ENCODE measurements at regions not wholly inside any gene's neighbourhood (a gene's known extent, or its start where the extent isn't known, plus 50 kb on each side); places are given as distances from the start of the nearest gene placed in this dataset.
A peak's percentile ranks its signal among the peaks of the same experiment; 100 is the strongest.

GRCh38 chr18:65349635-65350034, 401.2 kb upstream of the CDH7 start:
- peak; percentile 41; the same call in 1 of the 2 replicates for TF ChIP-seq ZNF316 (IDR thresholded peaks at IDR 0.05)
- no peak for TF ChIP-seq MAZ (CRISPR knock-in tag; conservative IDR thresholded peaks at IDR 0.05 in 1 of 2, IDR thresholded peaks at IDR 0.05 in 1 of 2)
- intact Hi-C loops (cut with micrococcal nuclease), result no loop called here

GRCh38 chr18:65347446-65347845, 403.4 kb upstream of the CDH7 start:
- Histone ChIP-seq H2AFZ (ENCODE audit: low read depth, low read length) (no peak overlapping the region), H3K27me3 (ENCODE audit: control insufficient read depth in 2 of 2, insufficient read depth in 2 of 2, low read length in 2 of 2) (no peaks in the 10 kb centered on the region), H3K4me1 (replicated peaks in 1 of 2; ENCODE audit: control insufficient read depth in 2 of 2, insufficient read depth in 2 of 2, low read length in 2 of 2) (no peaks in the 10 kb centered on the region), H3K4me3 (no peak overlapping the region), H3K9ac (ENCODE audit: insufficient read depth in 1 of 2, low read depth in 2 of 2, low read length in 2 of 2) (no peak overlapping the region), H3K9me1 (ENCODE audit: control insufficient read depth, insufficient read depth, low read length) (no peaks in the 10 kb centered on the region), H3K36me3 (ENCODE audit: control insufficient read depth, insufficient read depth, low read length) (no peaks in the 10 kb centered on the region), H3K27ac (ENCODE audit: extremely low read depth, low read depth, low read length) (no peak overlapping the region), H3K79me2 (ENCODE audit: control insufficient read depth, insufficient read depth, low read length) (no peaks in the 10 kb centered on the region), H3K9me3 (replicated peaks; ENCODE audit: control insufficient read depth, insufficient read depth, low read depth, low read length) (no peaks in the 10 kb centered on the region), H3K4me2 (ENCODE audit: insufficient read depth, low read length) (no peak overlapping the region), H4K20me1 (replicated peaks; ENCODE audit: control insufficient read depth, insufficient read depth, low read length) (no peaks in the 10 kb centered on the region)
- no peak for TF ChIP-seq ZNF217 (CRISPR knock-in tag; IDR thresholded peaks at IDR 0.05)
- no peak for TF ChIP-seq ILF3 (IDR thresholded peaks at IDR 0.05; ENCODE audit: borderline replicate concordance)
- no peak for TF ChIP-seq NELFE (IDR thresholded peaks at IDR 0.05; ENCODE audit: insufficient read depth, insufficient read length)
- no peak for TF ChIP-seq TBL1XR1 (IDR thresholded peaks at IDR 0.05; ENCODE audit: low read length in 2 of 2)
- TF ChIP-seq ZFX (CRISPR knock-in tag; IDR thresholded peaks at IDR 0.05), result no peak
- TF ChIP-seq XRCC3 (IDR thresholded peaks at IDR 0.05), result no peak
- no peak for TF ChIP-seq PML (IDR thresholded peaks at IDR 0.05; ENCODE audit: low read length)
- no peak for TF ChIP-seq FIP1L1 (IDR thresholded peaks at IDR 0.05; ENCODE audit: low read depth, low read length, poor library complexity, severe bottlenecking)
- no peak for TF ChIP-seq POLR2A (conservative IDR thresholded peaks at IDR 0.05)
- no peak for TF ChIP-seq SUPT5H (IDR thresholded peaks at IDR 0.05)
- in situ Hi-C loops (cut with MboI) (no loop called here), intact Hi-C loops (cut with micrococcal nuclease) (no loop called here)
- ChIA-PET POLR2A (no interaction called here), CTCF (ENCODE audit: low intra/inter-chr PET ratio) (no interaction called here)
- no TSS peak for BruUV-seq (replicated peaks)
- no peak for DNase-seq (ENCODE audit: extremely low read depth in 1 of 4, low spot score in 3 of 4)
- ATAC-seq, result no peak
- FAIRE-seq, result no peak
- WGBS (ENCODE audit: insufficient coverage, low coverage, missing lambda C conversion rate), result 2% methylated on average over 6 of the region's 6 CpGs

More at GRCh38 chr18:65349635-65350034, 401.2 kb upstream of the CDH7 start:
- H3K27ac ChIP-seq (ENCODE audit: extremely low read depth, low read depth, low read length), result no peak overlapping the region
- WGBS (ENCODE audit: insufficient coverage, low coverage, missing lambda C conversion rate), result 4% methylated on average over 2 of the region's 2 CpGs
- H3K9me3 ChIP-seq (replicated peaks; ENCODE audit: control insufficient read depth, insufficient read depth, low read depth, low read length), result no peaks in the 10 kb centered on the region
- no peaks in the 10 kb centered on the region for H3K27me3 ChIP-seq (ENCODE audit: control insufficient read depth in 2 of 2, insufficient read depth in 2 of 2, low read length in 2 of 2)
- no peaks in the 10 kb centered on the region for H3K4me1 ChIP-seq (replicated peaks in 1 of 2; ENCODE audit: control insufficient read depth in 2 of 2, insufficient read depth in 2 of 2, low read length in 2 of 2)
- BruUV-seq (replicated peaks), result no TSS peak
- FAIRE-seq (no peak), ATAC-seq (no peak), DNase-seq (ENCODE audit: extremely low read depth in 1 of 4, low spot score in 3 of 4) (no peak)
- no peak overlapping the region for H2AFZ ChIP-seq (ENCODE audit: low read depth, low read length)
- no peaks in the 10 kb centered on the region for H3K79me2 ChIP-seq (ENCODE audit: control insufficient read depth, insufficient read depth, low read length)
- POLR2A ChIA-PET, result no interaction called here
- in situ Hi-C loops (cut with MboI), result no loop called here
- no peak overlapping the region for H3K4me2 ChIP-seq (ENCODE audit: insufficient read depth, low read length)
- no peaks in the 10 kb centered on the region for H4K20me1 ChIP-seq (replicated peaks; ENCODE audit: control insufficient read depth, insufficient read depth, low read length)
- no peak overlapping the region for H3K4me3 ChIP-seq
- H3K9ac ChIP-seq (ENCODE audit: insufficient read depth in 1 of 2, low read depth in 2 of 2, low read length in 2 of 2), result no peak overlapping the region
- CTCF ChIA-PET (ENCODE audit: low intra/inter-chr PET ratio), result no interaction called here
- no peaks in the 10 kb centered on the region for H3K36me3 ChIP-seq (ENCODE audit: control insufficient read depth, insufficient read depth, low read length)
- no peaks in the 10 kb centered on the region for H3K9me1 ChIP-seq (ENCODE audit: control insufficient read depth, insufficient read depth, low read length)

All from K562 (cell line).